NOMO-1 treated with dmso at 0.1 percent for 144 hours (cell line): ENCODE measurements at regions not wholly inside any gene's neighbourhood (a gene's known extent, or its start where the extent isn't known, plus 50 kb on each side); places are given as distances from the start of the nearest gene placed in this dataset.

Experiments
- DNase-seq: peaks from one replicate; lab custom pipeline; 2025; ENCODE audit not compliant: unreplicated experiment; lab: John Stamatoyannopoulos, UW

GRCh38 chr4:20352163-20352431, 100.4 kb downstream of the SLIT2 start:
- no peak for DNase-seq

GRCh38 chr4:20353646-20354045, 101.9 kb downstream of the SLIT2 start:
- no peak for DNase-seq

- no peak for DNase-seq
Measured at GRCh38 chr4:20354120-20354519, 102.4 kb downstream of the SLIT2 start.

GRCh38 chr4:20356565-20356964, 104.9 kb downstream of the SLIT2 start:
- no peak for DNase-seq

- no peak for DNase-seq
Measured at GRCh38 chr4:20358110-20358509, 106.4 kb downstream of the SLIT2 start.

GRCh38 chr4:20359692-20360091, 108.0 kb downstream of the SLIT2 start:
- DNase-seq = peak; percentile 40

GRCh38 chr4:20362148-20362547, 110.4 kb downstream of the SLIT2 start:
- no peak for DNase-seq

GRCh38 chr4:20364969-20365368, 113.3 kb downstream of the SLIT2 start:
- DNase-seq = no peak

- DNase-seq = no peak
Measured at GRCh38 chr4:20367446-20367845, 115.7 kb downstream of the SLIT2 start.

- DNase-seq = no peak
Measured at GRCh38 chr4:20368926-20369325, 117.2 kb downstream of the SLIT2 start.

GRCh38 chr4:20370274-20370673, 118.6 kb downstream of the SLIT2 start:
- DNase-seq = no peak

GRCh38 chr4:20376070-20376469, 124.4 kb downstream of the SLIT2 start:
- no peak for DNase-seq

GRCh38 chr4:20378181-20378580, 126.5 kb downstream of the SLIT2 start:
- DNase-seq = no peak

- no peak for DNase-seq
Measured at GRCh38 chr4:20381005-20381404, 129.3 kb downstream of the SLIT2 start.

GRCh38 chr4:20383283-20383682, 131.6 kb downstream of the SLIT2 start:
- DNase-seq = no peak

GRCh38 chr4:20383969-20384368, 132.3 kb downstream of the SLIT2 start:
- no peak for DNase-seq

GRCh38 chr4:20384456-20384855, 132.8 kb downstream of the SLIT2 start:
- no peak for DNase-seq

GRCh38 chr4:20386001-20386740, 134.5 kb downstream of the SLIT2 start:
- DNase-seq = no peak

GRCh38 chr4:20386906-20387305, 135.2 kb downstream of the SLIT2 start:
- no peak for DNase-seq

- no peak for DNase-seq
Measured at GRCh38 chr4:20391198-20391597, 139.5 kb downstream of the SLIT2 start.

GRCh38 chr4:20391912-20392311, 140.2 kb downstream of the SLIT2 start:
- DNase-seq = no peak

- DNase-seq = no peak
Measured at GRCh38 chr4:20393486-20394100, 141.9 kb downstream of the SLIT2 start.

GRCh38 chr4:20394512-20394911, 142.8 kb downstream of the SLIT2 start:
- DNase-seq = no peak
